ENCODE measurements at regions not wholly inside any gene's neighbourhood (a gene's known extent, or its start where the extent isn't known, plus 50 kb on each side); places are given as distances from the start of the nearest gene placed in this dataset.

GRCh38 chr1:5638582-5638981 lies 353.6 kb downstream of the NPHP4 start:
- no peak for DNase-seq
- Mint-ChIP-seq H3K27ac (no peak overlapping the region), H3K4me3 (no peak overlapping the region), H3K4me1 (ENCODE audit: low read depth) (no peaks in the 10 kb centered on the region), H3K27me3 (ENCODE audit: insufficient read depth) (no peaks in the 10 kb centered on the region), H3K36me3 (ENCODE audit: low read depth) (no peaks in the 10 kb centered on the region), H3K9me3 (peaks cover 44% of the 10 kb centered on the region)
- TF ChIP-seq CTCF (IDR thresholded peaks at IDR 0.05), result no peak

- DNase-seq, result no peak
- Mint-ChIP-seq H3K9me3 (peaks cover 44% of the 10 kb centered on the region), H3K27me3 (ENCODE audit: insufficient read depth) (no peaks in the 10 kb centered on the region), H3K4me1 (ENCODE audit: low read depth) (no peaks in the 10 kb centered on the region), H3K36me3 (ENCODE audit: low read depth) (no peaks in the 10 kb centered on the region), H3K27ac (no peak overlapping the region), H3K4me3 (no peak overlapping the region)
- peak; percentile 34; the same call in 1 of the 2 replicates for TF ChIP-seq CTCF (IDR thresholded peaks at IDR 0.05)
Measured at GRCh38 chr1:5637171-5637570, 355.1 kb downstream of the NPHP4 start.

GRCh38 chr1:5634893-5635292 lies 357.3 kb downstream of the NPHP4 start:
- no peak for TF ChIP-seq CTCF (IDR thresholded peaks at IDR 0.05)
- peaks cover 50% of the 10 kb centered on the region for H3K9me3 Mint-ChIP-seq
- H3K36me3 Mint-ChIP-seq (ENCODE audit: low read depth), result no peaks in the 10 kb centered on the region
- DNase-seq, result no peak
- H3K4me1 Mint-ChIP-seq (ENCODE audit: low read depth), result no peaks in the 10 kb centered on the region
- no peak overlapping the region for H3K4me3 Mint-ChIP-seq
- H3K27ac Mint-ChIP-seq, result no peak overlapping the region
- no peaks in the 10 kb centered on the region for H3K27me3 Mint-ChIP-seq (ENCODE audit: insufficient read depth)

GRCh38 chr1:5632814-5633213 lies 359.4 kb downstream of the NPHP4 start:
- no peak for DNase-seq
- Mint-ChIP-seq H3K4me1 (ENCODE audit: low read depth) (no peaks in the 10 kb centered on the region), H3K4me3 (no peak overlapping the region), H3K27ac (no peak overlapping the region), H3K36me3 (ENCODE audit: low read depth) (no peaks in the 10 kb centered on the region), H3K9me3 (peaks cover 50% of the 10 kb centered on the region), H3K27me3 (ENCODE audit: insufficient read depth) (no peaks in the 10 kb centered on the region)
- no peak for TF ChIP-seq CTCF (IDR thresholded peaks at IDR 0.05)

GRCh38 chr1:5632224-5632623 lies 360.0 kb downstream of the NPHP4 start:
- H3K4me1 Mint-ChIP-seq (ENCODE audit: low read depth), result no peaks in the 10 kb centered on the region
- no peak for TF ChIP-seq CTCF (IDR thresholded peaks at IDR 0.05)
- H3K9me3 Mint-ChIP-seq, result peaks cover 54% of the 10 kb centered on the region
- DNase-seq, result no peak
- no peak overlapping the region for H3K27ac Mint-ChIP-seq
- no peaks in the 10 kb centered on the region for H3K36me3 Mint-ChIP-seq (ENCODE audit: low read depth)
- H3K27me3 Mint-ChIP-seq (ENCODE audit: insufficient read depth), result no peaks in the 10 kb centered on the region
- no peak overlapping the region for H3K4me3 Mint-ChIP-seq

GRCh38 chr1:5628416-5628815 lies 363.8 kb downstream of the NPHP4 start:
- no peak for DNase-seq
- Mint-ChIP-seq H3K27ac (no peak overlapping the region), H3K4me3 (no peak overlapping the region), H3K27me3 (ENCODE audit: insufficient read depth) (no peaks in the 10 kb centered on the region), H3K9me3 (peaks cover 58% of the 10 kb centered on the region), H3K36me3 (ENCODE audit: low read depth) (no peaks in the 10 kb centered on the region), H3K4me1 (ENCODE audit: low read depth) (no peaks in the 10 kb centered on the region)
- TF ChIP-seq CTCF (IDR thresholded peaks at IDR 0.05), result no peak
